Aorta (tissue), 5 donors: ENCODE measurements at regions not wholly inside any gene's neighbourhood (a gene's known extent, or its start where the extent isn't known, plus 50 kb on each side); places are given as distances from the start of the nearest gene placed in this dataset.

ENCODE experiments used
- ATAC-seq: fragments of 200-7000 bp; cut with Tn5 transposase; one replicate; pipeline ENCODE4 v1.9.1; 2022; ENCODE audit warnings: moderate library complexity; ENCODE audit not compliant: low FRiP score
- DNase-seq, 2 donors: peaks; one replicate each; pipeline ENCODE4 v3.0.0-alpha.2; 2020
- H3K27ac ChIP-seq, 2 donors: one replicate each; pipeline ENCODE4 v1.5.1; 2013; ENCODE audit warnings: low read length in 2 of 2, mild to moderate bottlenecking in 2 of 2, moderate library complexity in 2 of 2, control low read depth in 1 of 2, inconsistent platforms in 1 of 2, low read depth in 1 of 2
- H3K27me3 ChIP-seq, 2 donors: one replicate each; pipeline ENCODE4 v1.6.1; 2013; ENCODE audit warnings: control low read depth in 1 of 2, low read length in 1 of 2, mild to moderate bottlenecking in 1 of 2, moderate library complexity in 1 of 2; ENCODE audit not compliant: insufficient read depth in 2 of 2, control insufficient read depth in 1 of 2
- H3K36me3 ChIP-seq, 2 donors: one replicate each; pipeline ENCODE4 v1.6.1; 2013; ENCODE audit warnings: control low read depth in 1 of 2, low read length in 1 of 2, mild to moderate bottlenecking in 1 of 2; ENCODE audit not compliant: insufficient read depth in 2 of 2, control insufficient read depth in 1 of 2
- H3K4me1 ChIP-seq, 2 donors: one replicate each; pipeline ENCODE4 v1.6.1; 2013; ENCODE audit warnings: low read length in 2 of 2, control low read depth in 1 of 2, mild to moderate bottlenecking in 1 of 2, moderate library complexity in 1 of 2; ENCODE audit not compliant: insufficient read depth in 2 of 2, control insufficient read depth in 1 of 2
- H3K4me3 ChIP-seq, 2 donors: one replicate each; pipeline ENCODE4 v1.5.1; 2013; ENCODE audit warnings: low read length in 2 of 2, control low read depth in 1 of 2, mild to moderate bottlenecking in 1 of 2
- H3K9me3 ChIP-seq: one replicate; pipeline ENCODE4 v1.6.1; 2013; ENCODE audit warnings: mild to moderate bottlenecking, low read length; ENCODE audit not compliant: control insufficient read depth
- WGBS, 2 donors: extraction: QIAGEN DNeasy Blood & Tissue Kit; methylation state at CpG; one replicate each; pipeline ENCODE4 v1.1.7; 2013; 5-methylcytosine and 5-hydroxymethylcytosine counted together
- intact Hi-C, 2 donors: fragments of 100-400 bp; cut with DNase I; formaldehyde crosslinking; loops; one replicate each; pipeline versions ENCODE4 v1.14.2 to v1.15.0; 2022
- donor health status: healthy with polysubstance abuse.
- donor health status: Bipolar disorder and iron deficiency.
- donor health status: DM: no; HTN: no; CAD: no.
- donor health status: DM: no; HTN: no; CAD: no.
- donor health status: DM: yes; HTN: yes; CAD: no.

DNA sequence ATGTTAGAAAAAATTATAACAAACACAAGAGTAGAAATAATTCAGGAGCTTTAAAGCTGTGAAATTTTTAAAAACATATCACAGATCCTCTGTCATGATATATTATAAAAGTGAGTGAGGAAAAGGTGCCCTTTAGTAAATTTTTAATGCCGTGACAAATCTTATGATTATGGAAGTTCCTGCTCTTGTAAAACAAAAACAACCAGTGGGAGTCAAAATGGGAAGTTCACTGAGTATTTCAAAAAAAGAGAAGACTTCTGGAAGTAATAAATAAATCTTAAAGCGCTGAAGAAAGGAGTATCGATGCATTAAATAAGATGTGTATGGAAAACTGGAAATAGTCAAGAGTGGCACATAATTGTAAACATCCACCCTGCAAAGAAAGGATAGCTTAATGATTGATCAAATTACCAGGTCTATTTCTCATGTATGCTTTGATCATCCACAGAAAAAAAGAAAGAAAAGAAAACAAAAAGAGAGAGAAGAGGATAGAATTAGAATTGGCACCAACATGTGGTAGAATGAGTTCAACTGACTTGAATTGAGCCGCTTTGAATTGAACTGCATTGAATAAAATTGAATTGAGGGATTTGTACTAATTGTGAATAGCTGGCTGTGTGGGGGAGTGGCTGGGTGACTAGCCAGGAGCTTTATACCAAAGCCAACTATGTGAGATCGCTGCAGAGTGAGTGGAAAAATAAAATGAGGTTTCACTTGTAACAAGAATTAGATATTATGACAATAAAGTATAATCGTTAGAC is 647.6 kb upstream of the SPRY2 start:
- Histone ChIP-seq H3K4me3 (no peak overlapping the region), H3K4me1 (no peaks in the 10 kb centered on the region), H3K27me3 (no peaks in the 10 kb centered on the region), H3K36me3 (no peaks in the 10 kb centered on the region), H3K27ac (no peak overlapping the region), H3K9me3 (no peaks in the 10 kb centered on the region)
- intact Hi-C loops, result no loop called here
- 75 to 77% methylated on average over 6 of the region's 6 CpGs for WGBS, 2 donors
- no peak for DNase-seq
- no peak for ATAC-seq

- H3K27me3 ChIP-seq, result no peaks in the 10 kb centered on the region
- H3K9me3 ChIP-seq, result no peaks in the 10 kb centered on the region
- intact Hi-C loops, result no loop called here
- H3K4me1 ChIP-seq, result no peaks in the 10 kb centered on the region
- no peaks in the 10 kb centered on the region for H3K36me3 ChIP-seq
- H3K4me3 ChIP-seq, result no peak overlapping the region
- ATAC-seq (no peak), DNase-seq (no peak)
- H3K27ac ChIP-seq, result no peak overlapping the region
- 42% methylated on average over 9 of the region's 9 CpGs for whole genome bisulfite sequencing, 2 donors
Measured at GRCh38 chr13:80979035-80979641, 638.2 kb upstream of the SPRY2 start.

GRCh38 chr13:80977168-80977567 is 636.2 kb upstream of the SPRY2 start:
- 90 to 91% methylated on average over 4 of the region's 4 CpGs for WGBS, 2 donors
- no peak for ATAC-seq
- Histone ChIP-seq H3K27me3 (no peaks in the 10 kb centered on the region), H3K4me3 (no peak overlapping the region), H3K4me1 (no peaks in the 10 kb centered on the region), H3K27ac (no peak overlapping the region), H3K9me3 (no peaks in the 10 kb centered on the region), H3K36me3 (no peaks in the 10 kb centered on the region)
- no peak for DNase-seq
- intact Hi-C loops, result no loop called here

DNA sequence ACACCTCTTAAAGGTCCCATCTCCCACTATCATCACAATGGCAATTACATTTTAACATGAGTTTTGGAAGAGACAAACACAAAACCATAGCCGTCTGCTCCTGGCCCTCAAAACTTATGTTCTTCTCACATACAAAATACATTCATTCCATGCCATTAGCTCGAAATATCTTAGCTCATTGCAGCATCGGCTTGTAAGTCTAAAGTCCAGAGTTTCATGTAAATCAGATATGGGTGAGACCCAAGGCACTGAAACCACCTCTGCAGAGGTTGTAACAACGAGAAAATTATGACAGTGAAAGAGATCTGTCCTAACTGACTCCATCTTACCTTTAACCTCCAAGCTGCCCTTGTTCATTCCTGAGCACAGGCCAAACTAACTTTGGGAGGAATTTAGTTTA is 635.0 kb upstream of the SPRY2 start:
- WGBS, 2 donors, result 78 to 83% methylated on average over 4 of the region's 4 CpGs
- no peaks in the 10 kb centered on the region for H3K4me1 ChIP-seq

GRCh38 chr13:80973721-80974120 is 632.8 kb upstream of the SPRY2 start:
- WGBS, 2 donors, result 92 to 94% methylated on average over 2 of the region's 2 CpGs
- H3K4me1 ChIP-seq, result no peaks in the 10 kb centered on the region
- no peaks in the 10 kb centered on the region for H3K27me3 ChIP-seq
- DNase-seq (no peak), ATAC-seq (no peak)
- no peaks in the 10 kb centered on the region for H3K36me3 ChIP-seq
- H3K27ac ChIP-seq, result no peak overlapping the region
- intact Hi-C loops, result no loop called here
- H3K9me3 ChIP-seq, result no peaks in the 10 kb centered on the region
- H3K4me3 ChIP-seq, result no peak overlapping the region

More for the DNA sequence above, 635.0 kb upstream of the SPRY2 start:
- Histone ChIP-seq H3K27ac (no peak overlapping the region), H3K27me3 (no peaks in the 10 kb centered on the region), H3K36me3 (no peaks in the 10 kb centered on the region), H3K9me3 (no peaks in the 10 kb centered on the region), H3K4me3 (no peak overlapping the region)
- no peak for ATAC-seq
- intact Hi-C loops, result no loop called here
- DNase-seq, result no peak

GRCh38 chr13:80972857-80973478 is 632.0 kb upstream of the SPRY2 start:
- no peak for ATAC-seq
- DNase-seq, result no peak
- no peak overlapping the region for H3K4me3 ChIP-seq
- no peaks in the 10 kb centered on the region for H3K4me1 ChIP-seq
- intact Hi-C loops, result no loop called here
- no peaks in the 10 kb centered on the region for H3K9me3 ChIP-seq
- 81 to 84% methylated on average over 2 of the region's 2 CpGs for WGBS, 2 donors
- H3K36me3 ChIP-seq, result no peaks in the 10 kb centered on the region
- no peak overlapping the region for H3K27ac ChIP-seq
- H3K27me3 ChIP-seq, result no peaks in the 10 kb centered on the region

DNA sequence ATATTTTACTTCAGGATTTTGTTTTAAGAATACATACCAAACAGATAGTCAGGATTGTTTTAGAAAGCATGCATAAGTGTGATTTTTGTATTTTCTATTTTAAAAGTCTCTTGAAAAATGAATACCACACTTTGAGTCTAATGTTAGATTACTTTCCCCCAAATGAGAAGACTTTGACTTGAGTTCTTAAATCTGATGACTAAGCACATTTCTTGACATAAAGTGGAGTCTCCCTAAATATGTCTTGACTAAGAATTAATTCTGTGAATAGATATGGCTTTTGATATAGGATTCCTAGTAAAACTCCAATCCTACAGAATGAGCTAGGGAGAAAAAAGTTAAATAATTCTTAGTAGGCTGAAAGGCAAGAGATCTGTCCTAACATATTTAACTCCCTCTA is 624.2 kb upstream of the SPRY2 start:
- Histone ChIP-seq H3K4me1 (no peaks in the 10 kb centered on the region), H3K4me3 (no peak overlapping the region), H3K9me3 (no peaks in the 10 kb centered on the region), H3K27ac (no peak overlapping the region), H3K36me3 (no peaks in the 10 kb centered on the region), H3K27me3 (no peaks in the 10 kb centered on the region)
- ATAC-seq (no peak), DNase-seq (no peak)
- intact Hi-C loops, result no loop called here

- WGBS, 2 donors, result 37 to 44% methylated on average over 1 of the region's 1 CpG
Measured at GRCh38 chr13:80962855-80963254, 621.9 kb upstream of the SPRY2 start.

GRCh38 chr13:80962173-80962572 is 621.2 kb upstream of the SPRY2 start:
- no peaks in the 10 kb centered on the region for H3K9me3 ChIP-seq
- ATAC-seq (no peak), DNase-seq (no peak)
- 80 to 84% methylated on average over 7 of the region's 7 CpGs for WGBS, 2 donors
- no peaks in the 10 kb centered on the region for H3K4me1 ChIP-seq
- no peaks in the 10 kb centered on the region for H3K36me3 ChIP-seq
- intact Hi-C loops, result no loop called here
- no peaks in the 10 kb centered on the region for H3K27me3 ChIP-seq
- no peak overlapping the region for H3K27ac ChIP-seq
- no peak overlapping the region for H3K4me3 ChIP-seq

More at GRCh38 chr13:80962855-80963254, 621.9 kb upstream of the SPRY2 start:
- no peaks in the 10 kb centered on the region for H3K9me3 ChIP-seq
- no peaks in the 10 kb centered on the region for H3K4me1 ChIP-seq
- ATAC-seq (no peak), DNase-seq (no peak)
- no peaks in the 10 kb centered on the region for H3K36me3 ChIP-seq
- H3K4me3 ChIP-seq, result no peak overlapping the region
- no peaks in the 10 kb centered on the region for H3K27me3 ChIP-seq
- intact Hi-C loops, result no loop called here
- H3K27ac ChIP-seq, result no peak overlapping the region
